WTC11 (cell line): ENCODE measurements at regions not wholly inside any gene's neighbourhood (a gene's known extent, or its start where the extent isn't known, plus 50 kb on each side); places are given as distances from the start of the nearest gene placed in this dataset.

Source experiments
- ARID4B ChIP-seq: sonication (generic); formaldehyde crosslinking; IDR thresholded peaks from 2 replicates; pipeline ENCODE4 v1.8.0; 2023; ENCODE audit warnings: missing genetic modification reagents, mild to moderate bottlenecking, borderline replicate concordance
- CTCF ChIP-seq: fragments of 200-600 bp; IDR thresholded peaks from 2 replicates; pipeline ENCODE4 v1.8.0; 2022; ENCODE audit warnings: antibody characterized with exemption
- NR3C1 ChIP-seq: sonication (generic); formaldehyde crosslinking; conservative IDR thresholded peaks from 2 replicates; pipeline ENCODE4 v1.8.1; 2023; ENCODE audit warnings: low read depth, mild to moderate bottlenecking, missing genetic modification reagents
- OVOL2 ChIP-seq: fragments of 250-450 bp; sonication (Bioruptor Pico); IDR thresholded peaks from 2 replicates; pipeline ENCODE4 v1.9.0; 2021; ENCODE audit warnings: mild to moderate bottlenecking, borderline replicate concordance
- SP1 ChIP-seq: sonication (generic); formaldehyde crosslinking; conservative IDR thresholded peaks from 2 replicates; pipeline ENCODE4 v1.8.1; 2022; ENCODE audit warnings: missing genetic modification reagents
- TP53 ChIP-seq: sonication (generic); formaldehyde crosslinking; IDR thresholded peaks from 2 replicates; pipeline ENCODE4 v1.8.1; 2023; ENCODE audit warnings: mild to moderate bottlenecking, missing genetic modification reagents
- USF1 ChIP-seq: sonication (generic); formaldehyde crosslinking; IDR thresholded peaks from 2 replicates; pipeline ENCODE4 v1.8.0; 2022; ENCODE audit warnings: mild to moderate bottlenecking, missing genetic modification reagents
- USF2 ChIP-seq: sonication (generic); formaldehyde crosslinking; IDR thresholded peaks from 2 replicates; pipeline ENCODE4 v1.8.1; 2023; ENCODE audit warnings: mild to moderate bottlenecking, missing genetic modification reagents, moderate library complexity
- ZNF317 ChIP-seq: sonication (generic); formaldehyde crosslinking; IDR thresholded peaks from 2 replicates; pipeline ENCODE4 v1.8.1; 2023; ENCODE audit warnings: low read depth, mild to moderate bottlenecking, moderate library complexity, missing genetic modification reagents, borderline replicate concordance
- ZNF423 ChIP-seq: fragments of 250-450 bp; sonication (Bioruptor Pico); IDR thresholded peaks from 2 replicates; pipeline ENCODE4 v2.1.2; 2022; ENCODE audit warnings: mild to moderate bottlenecking, moderate library complexity

GRCh38 chr21:23939369-23940065 is 1667.8 kb downstream of the MRPL39 start:
- TF ChIP-seq ZNF423 (no peak), USF2 (CRISPR knock-in tag) (no peak), ARID4B (no peak), TP53 (no peak), OVOL2 (CRISPR knock-in tag) (no peak), NR3C1 (no peak), CTCF (no peak), USF1 (no peak), SP1 (no peak), ZNF317 (no peak)
